ENCODE measurements at regions not wholly inside any gene's neighbourhood (a gene's known extent, or its start where the extent isn't known, plus 50 kb on each side); places are given as distances from the start of the nearest gene placed in this dataset.

- TF ChIP-seq PHB2 (IDR thresholded peaks at IDR 0.05; ENCODE audit: low read depth) (0 out of 2 replicates have a peak, but pooled peaks have one; percentile 18), NR2C1 (IDR thresholded peaks at IDR 0.05) (0 out of 2 replicates have a peak, but pooled peaks have one; percentile 12), NR2C1 (tag; IDR thresholded peaks at IDR 0.05) (no peak)
Observed at GRCh38 chr7:131653418-131654248, 97.2 kb upstream of the PODXL start (continued).

- 0% methylated on average over 2 of the region's 2 CpGs for WGBS (ENCODE audit: insufficient coverage, low coverage, missing lambda C conversion rate)
- no peaks in the 10 kb centered on the region for H3K9me3 ChIP-seq (replicated peaks; ENCODE audit: control insufficient read depth, insufficient read depth, low read depth, low read length)
- no peaks in the 10 kb centered on the region for H3K79me2 ChIP-seq (ENCODE audit: control insufficient read depth, insufficient read depth, low read length)
- peaks cover 13 to 43% of the 10 kb centered on the region in 2 experiments for H3K27me3 ChIP-seq (ENCODE audit: control insufficient read depth in 2 of 2, insufficient read depth in 2 of 2, low read length in 2 of 2)
- TF ChIP-seq ZNF311 (CRISPR knock-in tag; IDR thresholded peaks at IDR 0.05), result no peak
- no peak for TF ChIP-seq CCAR2 (IDR thresholded peaks at IDR 0.05; ENCODE audit: low read depth, low read length)
- TF ChIP-seq ZNF766 (CRISPR knock-in tag; conservative IDR thresholded peaks at IDR 0.05), result no peak
- no peak for TF ChIP-seq MAFK (IDR thresholded peaks at IDR 0.05; ENCODE audit: low read length)
- TF ChIP-seq, protein P1, sequence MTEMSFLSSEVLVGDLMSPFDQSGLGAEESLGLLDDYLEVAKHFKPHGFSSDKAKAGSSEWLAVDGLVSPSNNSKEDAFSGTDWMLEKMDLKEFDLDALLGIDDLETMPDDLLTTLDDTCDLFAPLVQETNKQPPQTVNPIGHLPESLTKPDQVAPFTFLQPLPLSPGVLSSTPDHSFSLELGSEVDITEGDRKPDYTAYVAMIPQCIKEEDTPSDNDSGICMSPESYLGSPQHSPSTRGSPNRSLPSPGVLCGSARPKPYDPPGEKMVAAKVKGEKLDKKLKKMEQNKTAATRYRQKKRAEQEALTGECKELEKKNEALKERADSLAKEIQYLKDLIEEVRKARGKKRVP (CRISPR knock-in tag; IDR thresholded peaks at IDR 0.05), result no peak
- TF ChIP-seq ZNF282 (CRISPR knock-in tag; IDR thresholded peaks at IDR 0.05), result no peak
- TF ChIP-seq EZH2 (IDR thresholded peaks at IDR 0.05; ENCODE audit: borderline replicate concordance, low read depth, low read length), result no peak
- no peak for TF ChIP-seq ARHGAP35 (IDR thresholded peaks at IDR 0.05; ENCODE audit: partially characterized antibody)
- TF ChIP-seq RAD51 (IDR thresholded peaks at IDR 0.05; ENCODE audit: borderline replicate concordance, low read depth), result no peak
- no peak for TF ChIP-seq NUFIP1 (IDR thresholded peaks at IDR 0.05; ENCODE audit: partially characterized antibody)
- TF ChIP-seq TCFL5 (CRISPR knock-in tag; conservative IDR thresholded peaks at IDR 0.05), result no peak
- TF ChIP-seq TSC22D4 (tag; IDR thresholded peaks at IDR 0.05), result no peak
- TF ChIP-seq CCNT2 (IDR thresholded peaks at IDR 0.05; ENCODE audit: borderline replicate concordance, extremely low read depth, insufficient read length, low read depth, low read length), result no peak
- no peak for TF ChIP-seq HOXB6 (CRISPR knock-in tag; IDR thresholded peaks at IDR 0.05; ENCODE audit: borderline replicate concordance)
- no peak for TF ChIP-seq PRMT5 (CRISPR knock-in tag; IDR thresholded peaks at IDR 0.05)
- no peak for TF ChIP-seq CHD2 (IDR thresholded peaks at IDR 0.05; ENCODE audit: low read depth, low read length)
- no peak for TF ChIP-seq ZNF146 (CRISPR knock-in tag; IDR thresholded peaks at IDR 0.05; ENCODE audit: unreplicated experiment)
- no peak for TF ChIP-seq TBP (optimal IDR thresholded peaks at IDR 0.05; ENCODE audit: low read depth, low read length)
- no peak for TF ChIP-seq BACH1 (tag; IDR thresholded peaks at IDR 0.05)
- H3K4me3 ChIP-seq, result no peak overlapping the region
- H2AFZ ChIP-seq (ENCODE audit: low read depth, low read length), result no peak overlapping the region
- ChIA-PET CTCF (ENCODE audit: low intra/inter-chr PET ratio) (interaction anchor here (0.6 to 6.1 kb wide), 2 partner anchors 107 to 146 kb away, joined by 5 to 85 read pairs; no protein-coding TSS in a partner anchor), POLR2A (no interaction called here)
- H3K9me1 ChIP-seq (ENCODE audit: control insufficient read depth, insufficient read depth, low read length), result no peaks in the 10 kb centered on the region
- H3K9ac ChIP-seq (ENCODE audit: insufficient read depth in 1 of 2, low read depth in 2 of 2, low read length in 2 of 2), result no peak overlapping the region
- ATAC-seq (no peak), FAIRE-seq (no peak), DNase-seq (ENCODE audit: extremely low read depth in 1 of 4, low spot score in 3 of 4) (no peak)
- no TSS peak for BruUV-seq (replicated peaks)
- H3K27ac ChIP-seq (ENCODE audit: extremely low read depth, low read depth, low read length), result no peak overlapping the region
- peaks cover 4% of the 10 kb centered on the region; the same call in 1 of the 2 replicates for H4K20me1 ChIP-seq (replicated peaks; ENCODE audit: control insufficient read depth, insufficient read depth, low read length)
- intact Hi-C loops (cut with micrococcal nuclease), result no loop called here
- H3K36me3 ChIP-seq (ENCODE audit: control insufficient read depth, insufficient read depth, low read length), result no peaks in the 10 kb centered on the region
- in situ Hi-C loops (cut with MboI), result loop anchor here (10.0 kb wide), 2 partner anchors 148 to 768 kb away; no protein-coding TSS in a partner anchor
- no peaks in the 10 kb centered on the region for H3K4me1 ChIP-seq (replicated peaks in 1 of 2; ENCODE audit: control insufficient read depth in 2 of 2, insufficient read depth in 2 of 2, low read length in 2 of 2)
- no peak overlapping the region for H3K4me2 ChIP-seq (ENCODE audit: insufficient read depth, low read length)
Observed at GRCh38 chr7:131652934-131653333, 96.5 kb upstream of the PODXL start.
